ENCODE measurements at regions not wholly inside any gene's neighbourhood (a gene's known extent, or its start where the extent isn't known, plus 50 kb on each side); places are given as distances from the start of the nearest gene placed in this dataset.

- Histone ChIP-seq H3K4me3 (no peak overlapping the region), H3K4me1 (replicated peaks in 1 of 2; ENCODE audit: control insufficient read depth in 2 of 2, insufficient read depth in 2 of 2, low read length in 2 of 2) (peaks cover 0 to 9% of the 10 kb centered on the region in 2 experiments; a peak in 2 of 5 replicates), H3K9me1 (ENCODE audit: control insufficient read depth, insufficient read depth, low read length) (no peaks in the 10 kb centered on the region), H3K36me3 (ENCODE audit: control insufficient read depth, insufficient read depth, low read length) (no peaks in the 10 kb centered on the region), H3K9ac (ENCODE audit: insufficient read depth in 1 of 2, low read depth in 2 of 2, low read length in 2 of 2) (no peak overlapping the region), H2AFZ (ENCODE audit: low read depth, low read length) (no peak overlapping the region), H4K20me1 (replicated peaks; ENCODE audit: control insufficient read depth, insufficient read depth, low read length) (no peaks in the 10 kb centered on the region; the same call in 1 of the 2 replicates), H3K27me3 (ENCODE audit: control insufficient read depth in 2 of 2, insufficient read depth in 2 of 2, low read length in 2 of 2) (peaks cover 48 to 78% of the 10 kb centered on the region in 2 experiments), H3K79me2 (ENCODE audit: control insufficient read depth, insufficient read depth, low read length) (no peaks in the 10 kb centered on the region), H3K27ac (ENCODE audit: extremely low read depth, low read depth, low read length) (no peak overlapping the region), H3K9me3 (replicated peaks; ENCODE audit: control insufficient read depth, insufficient read depth, low read depth, low read length) (no peaks in the 10 kb centered on the region), H3K4me2 (ENCODE audit: insufficient read depth, low read length) (no peak overlapping the region)
- FAIRE-seq (no peak), ATAC-seq (no peak), DNase-seq (ENCODE audit: extremely low read depth in 1 of 4, low spot score in 3 of 4) (no peak)
- in situ Hi-C loops (cut with MboI) (no loop called here), intact Hi-C loops (cut with micrococcal nuclease) (no loop called here)
- POLR2A ChIA-PET = interaction anchor here (1.4 kb wide), 1 partner anchor 10 kb away, joined by 5 read pairs; no protein-coding TSS in a partner anchor
- TF ChIP-seq RBM14 (IDR thresholded peaks at IDR 0.05; ENCODE audit: borderline replicate concordance, insufficient read depth, low read depth, low read length) (no peak), POU5F1 (IDR thresholded peaks at IDR 0.05; ENCODE audit: borderline replicate concordance, low read depth, low read length, partially characterized antibody) (no peak)
- CTCF ChIA-PET (ENCODE audit: low intra/inter-chr PET ratio) = interaction anchor here (0.7 kb wide), 1 partner anchor 55 kb away, joined by 3 read pairs; no protein-coding TSS in a partner anchor
- no TSS peak for BruUV-seq (replicated peaks)
- 10% methylated on average over 8 of the region's 8 CpGs for WGBS (ENCODE audit: insufficient coverage, low coverage, missing lambda C conversion rate)
Observed at GRCh38 chr6:159097256-159097655, 52.5 kb upstream of the TAGAP start.

GRCh38 chr6:159095616-159096015 is 50.8 kb upstream of the TAGAP start:
- Histone ChIP-seq H3K79me2 (ENCODE audit: control insufficient read depth, insufficient read depth, low read length) (no peaks in the 10 kb centered on the region), H3K36me3 (ENCODE audit: control insufficient read depth, insufficient read depth, low read length) (no peaks in the 10 kb centered on the region), H3K27me3 (ENCODE audit: control insufficient read depth in 2 of 2, insufficient read depth in 2 of 2, low read length in 2 of 2) (peaks cover 42 to 71% of the 10 kb centered on the region in 2 experiments), H4K20me1 (replicated peaks; ENCODE audit: control insufficient read depth, insufficient read depth, low read length) (no peaks in the 10 kb centered on the region; the same call in 1 of the 2 replicates), H3K9me1 (ENCODE audit: control insufficient read depth, insufficient read depth, low read length) (peaks cover 2% of the 10 kb centered on the region), H2AFZ (ENCODE audit: low read depth, low read length) (no peak overlapping the region), H3K4me1 (replicated peaks in 1 of 2; ENCODE audit: control insufficient read depth in 2 of 2, insufficient read depth in 2 of 2, low read length in 2 of 2) (peaks cover 0 to 9% of the 10 kb centered on the region in 2 experiments; a peak in 2 of 5 replicates), H3K9ac (ENCODE audit: insufficient read depth in 1 of 2, low read depth in 2 of 2, low read length in 2 of 2) (no peak overlapping the region), H3K27ac (ENCODE audit: extremely low read depth, low read depth, low read length) (no peak overlapping the region), H3K4me2 (ENCODE audit: insufficient read depth, low read length) (no peak overlapping the region), H3K9me3 (replicated peaks; ENCODE audit: control insufficient read depth, insufficient read depth, low read depth, low read length) (no peaks in the 10 kb centered on the region), H3K4me3 (no peak overlapping the region)
- WGBS (ENCODE audit: insufficient coverage, low coverage, missing lambda C conversion rate) = 7% methylated on average over 6 of the region's 6 CpGs
- in situ Hi-C loops (cut with MboI) = no loop called here
- intact Hi-C loops (cut with micrococcal nuclease) = no loop called here
- POLR2A ChIA-PET = interaction anchor here (1.4 kb wide), 1 partner anchor 33 kb away, joined by 4 read pairs; no protein-coding TSS in a partner anchor
- no TSS peak for BruUV-seq (replicated peaks)
- ATAC-seq (no peak), DNase-seq (ENCODE audit: extremely low read depth in 1 of 4, low spot score in 3 of 4) (no peak), FAIRE-seq (no peak)
- CTCF ChIA-PET (ENCODE audit: low intra/inter-chr PET ratio) = no interaction called here
- TF ChIP-seq FOXK2 (conservative IDR thresholded peaks at IDR 0.05 in 1 of 2, IDR thresholded peaks at IDR 0.05 in 1 of 2; ENCODE audit: low read depth in 2 of 2) (no peak), LEF1 (IDR thresholded peaks at IDR 0.05) (no peak), HOMEZ (CRISPR knock-in tag; IDR thresholded peaks at IDR 0.05) (no peak), ZBTB43 (CRISPR knock-in tag; IDR thresholded peaks at IDR 0.05) (no peak), RNF2 (IDR thresholded peaks at IDR 0.05) (no peak), IRF1 (CRISPR knock-in tag; IDR thresholded peaks at IDR 0.05; ENCODE audit: borderline replicate concordance) (no peak), ZFP91 (CRISPR knock-in tag; IDR thresholded peaks at IDR 0.05) (no peak)
